GM12878 (cell line): ENCODE measurements at regions not wholly inside any gene's neighbourhood (a gene's known extent, or its start where the extent isn't known, plus 50 kb on each side); places are given as distances from the start of the nearest gene placed in this dataset.

Experiments used
- ATAC-seq: fragments of 200-7000 bp; cut with Tn5 transposase; 3 replicates; pipeline ENCODE4 v1.9.1; 2020; ENCODE audit warnings: mild to moderate bottlenecking, moderate library complexity
- BruUV-seq: library from RNA; stranded (reverse); fragments of 400-500 nt; replicated peaks from 2 replicates; lab custom pipeline; 2021; lab: Mats Ljungman, UMichigan
- CTCF ChIA-PET: fragments of 300-600 bp; sonication (Branson Sonifier 250); formaldehyde crosslinking; extraction: SDS; loops from one replicate; lab custom pipeline; 2021; ENCODE audit warnings: inconsistent platforms; lab: Yijun Ruan, JAX
- POLR2A ChIA-PET: fragments of 350-600 bp; formaldehyde crosslinking; extraction: SDS; loops from one replicate; lab custom pipeline; 2021; ENCODE audit warnings: inconsistent platforms; lab: Charles Lee
- RAD21 ChIA-PET: fragments of 300-600 bp; sonication (Branson Sonifier 250); formaldehyde crosslinking; loops from one replicate; lab custom pipeline; 2023; ENCODE audit warnings: antibody characterized with exemption; ENCODE audit not compliant: unreplicated experiment; lab: Charles Lee
- SMC1A ChIA-PET: fragments of 300-600 bp; sonication (Branson Sonifier 250); formaldehyde crosslinking; loops from one replicate; lab custom pipeline; 2023; ENCODE audit not compliant: unreplicated experiment, uncharacterized antibody; lab: Charles Lee
- DNase-seq: peaks from one replicate; pipeline ENCODE4 v3.0.0-alpha.2; 2011; ENCODE audit warnings: low read depth, low spot score
- FAIRE-seq: peaks from 3 replicates; lab custom pipeline; 2011; peaks lifted over from hg19 to GRCh38; lab: Jason Lieb, UNC
- H2AFZ ChIP-seq: 2 replicates; pipeline ENCODE4 v1.6.0; 2011; ENCODE audit warnings: low read depth, low read length, control low read depth; ENCODE audit not compliant: control insufficient read depth
- H3K27ac ChIP-seq: 2 replicates; pipeline ENCODE4 v1.5.1; 2011; ENCODE audit warnings: control low read depth; ENCODE audit not compliant: control insufficient read depth, insufficient read depth
- H3K27me3 ChIP-seq, 2 experiments: replicated peaks in 1 of 2; 2 replicates each; pipeline versions ENCODE4 v1.6.0 to v1.6.1; 2011; ENCODE audit warnings: low read length in 1 of 2; ENCODE audit not compliant: control insufficient read depth in 2 of 2, insufficient read depth in 2 of 2
- H3K36me3 ChIP-seq, 2 experiments: 2 replicates each; pipeline ENCODE4 v1.5.1; 2011; ENCODE audit warnings: low read length in 1 of 2; ENCODE audit not compliant: control insufficient read depth in 2 of 2, insufficient read depth in 2 of 2
- H3K4me1 ChIP-seq: 2 replicates; pipeline ENCODE4 v1.6.1; 2011; ENCODE audit warnings: mild to moderate bottlenecking, low read length, moderate library complexity, mixed read lengths; ENCODE audit not compliant: control insufficient read depth, insufficient read depth
- H3K4me2 ChIP-seq: 2 replicates; pipeline ENCODE4 v1.6.0; 2011; ENCODE audit warnings: control low read depth; ENCODE audit not compliant: control insufficient read depth, insufficient read depth
- H3K4me3 ChIP-seq: fragments of 200-600 bp; sonication (generic); 2 replicates; pipeline ENCODE4 v1.5.1; 2016
- H3K79me2 ChIP-seq: 2 replicates; pipeline ENCODE4 v1.6.0; 2011; ENCODE audit warnings: low read length; ENCODE audit not compliant: control insufficient read depth, insufficient read depth
- H3K9ac ChIP-seq: 2 replicates; pipeline ENCODE4 v1.8.0; 2011; ENCODE audit warnings: low read length, control low read depth, mixed read lengths; ENCODE audit not compliant: control insufficient read depth, insufficient read depth
- H3K9me3 ChIP-seq: replicated peaks from 3 replicates; pipeline ENCODE4 v1.5.1; 2011; ENCODE audit warnings: mild to moderate bottlenecking, low read length; ENCODE audit not compliant: control insufficient read depth, insufficient read depth
- H4K20me1 ChIP-seq: 2 replicates; pipeline ENCODE4 v1.6.0; 2011; ENCODE audit not compliant: control insufficient read depth, insufficient read depth
- CHD2 ChIP-seq: IDR thresholded peaks from 2 replicates; pipeline ENCODE4 v1.6.1; 2011; ENCODE audit warnings: low read depth, low read length, improper control_type of control experiment, borderline replicate concordance
- CTCF ChIP-seq, 3 experiments: IDR thresholded peaks in 2 of 3; conservative IDR thresholded peaks in 1 of 3; 2 replicates each; pipeline ENCODE4 v1.5.1; 2011; ENCODE audit warnings: low read depth in 3 of 3, low read length in 3 of 3, mild to moderate bottlenecking in 3 of 3, control low read depth in 2 of 3, moderate library complexity in 2 of 3, inconsistent platforms in 1 of 3, mixed read lengths in 1 of 3; ENCODE audit not compliant: control insufficient read depth in 2 of 3, insufficient read depth in 1 of 3; ENCODE audit errors: extremely low read depth in 1 of 3
- HDAC6 ChIP-seq: fragments of 200-600 bp; sonication (generic); IDR thresholded peaks from one replicate; pipeline ENCODE4 v1.8.0; 2017; ENCODE audit warnings: antibody characterized with exemption; ENCODE audit not compliant: unreplicated experiment
- POU2F2 ChIP-seq: IDR thresholded peaks from 3 replicates; pipeline ENCODE4 v1.6.1; 2011; ENCODE audit warnings: low read depth, mild to moderate bottlenecking, low read length, borderline replicate concordance
- SKIL ChIP-seq: fragments of 450-650 bp; IDR thresholded peaks from 2 replicates; pipeline ENCODE4 v1.6.1; 2017; ENCODE audit warnings: mild to moderate bottlenecking, low read depth, inconsistent platforms; ENCODE audit not compliant: poor library complexity, severe bottlenecking
- SMC3 ChIP-seq: IDR thresholded peaks from 2 replicates; pipeline ENCODE4 v1.6.1; 2011; ENCODE audit warnings: low read length, improper control_type of control experiment, borderline replicate concordance
- SPI1 ChIP-seq: IDR thresholded peaks from 2 replicates; pipeline ENCODE4 v1.6.1; 2011; ENCODE audit warnings: low read depth, mild to moderate bottlenecking, low read length, moderate library complexity, borderline replicate concordance; ENCODE audit not compliant: insufficient read depth
- WGBS: methylation state at CpG from one replicate; pipeline ENCODE4 v1.1.6; 2016; ENCODE audit warnings: low lambda C conversion rate; ENCODE audit not compliant: insufficient replicate concordance, insufficient coverage; ENCODE audit errors: missing lambda C conversion rate; 5-methylcytosine and 5-hydroxymethylcytosine counted together
- in situ Hi-C: fragments of 300-500 bp; cut with MboI; formaldehyde crosslinking; loops from 9 replicates; pipeline ENCODE4 v1.14.3; 2018; ENCODE audit warnings: mixed read lengths
- intact Hi-C: fragments of 100-400 bp; cut with micrococcal nuclease; formaldehyde crosslinking; loops from one replicate; pipeline ENCODE4 v1.14.2; 2022; ENCODE audit not compliant: unreplicated experiment

GRCh38 chr14:103194256-103195045 lies 71.2 kb downstream of the TNFAIP2 start (continued):
- TF ChIP-seq SKIL, result no peak
- TF ChIP-seq SMC3, result no peak
- no peak for TF ChIP-seq CTCF (IDR thresholded peaks at IDR 0.05 in 2 of 3, conservative IDR thresholded peaks at IDR 0.05 in 1 of 3; ENCODE audit: control insufficient read depth in 2 of 3, extremely low read depth in 1 of 3, insufficient read depth in 1 of 3, low read depth in 3 of 3, low read length in 3 of 3)
- TF ChIP-seq, all 136 proteins: peak for 0

- H3K27me3 ChIP-seq, result no peaks in the 10 kb centered on the region; a peak in 1 of 4 replicates
- ATAC-seq (no peak), DNase-seq (no peak), FAIRE-seq (no peak)
- intact Hi-C loops, result no loop called here
- ChIA-PET RAD21 (no interaction called here), SMC1A (no interaction called here), CTCF (no interaction called here), POLR2A (no interaction called here)
- TF ChIP-seq CHD2, result no peak
- TF ChIP-seq HDAC6, result no peak
- TF ChIP-seq POU2F2, result no peak
- no peak for TF ChIP-seq SPI1
- H3K27ac ChIP-seq, result no peak overlapping the region
- H2AFZ ChIP-seq, result no peak overlapping the region
- no peak overlapping the region for H3K4me3 ChIP-seq
- no peaks in the 10 kb centered on the region for H3K4me1 ChIP-seq
- WGBS, result 46% methylated on average over 21 of the region's 22 CpGs
- no peaks in the 10 kb centered on the region for H3K79me2 ChIP-seq
- no TSS peak for BruUV-seq
- H3K4me2 ChIP-seq, result no peak overlapping the region
- no peaks in the 10 kb centered on the region for H3K36me3 ChIP-seq
- H4K20me1 ChIP-seq, result no peaks in the 10 kb centered on the region
- no peak overlapping the region for H3K9ac ChIP-seq
- H3K9me3 ChIP-seq, result no peaks in the 10 kb centered on the region
- in situ Hi-C loops, result no loop called here
Observed at GRCh38 chr14:103195828-103196615, 72.8 kb downstream of the TNFAIP2 start.
